HG03378 (cell line): ENCODE measurements at regions not wholly inside any gene's neighbourhood (a gene's known extent, or its start where the extent isn't known, plus 50 kb on each side); places are given as distances from the start of the nearest gene placed in this dataset.

ENCODE experiments used
- ATAC-seq: cut with Tn5 transposase; IDR thresholded peaks from one replicate; pipeline ENCODE4 v1.9.1; 2021; ENCODE audit warnings: mild to moderate bottlenecking, moderate library complexity; ENCODE audit not compliant: unreplicated experiment

DNA sequence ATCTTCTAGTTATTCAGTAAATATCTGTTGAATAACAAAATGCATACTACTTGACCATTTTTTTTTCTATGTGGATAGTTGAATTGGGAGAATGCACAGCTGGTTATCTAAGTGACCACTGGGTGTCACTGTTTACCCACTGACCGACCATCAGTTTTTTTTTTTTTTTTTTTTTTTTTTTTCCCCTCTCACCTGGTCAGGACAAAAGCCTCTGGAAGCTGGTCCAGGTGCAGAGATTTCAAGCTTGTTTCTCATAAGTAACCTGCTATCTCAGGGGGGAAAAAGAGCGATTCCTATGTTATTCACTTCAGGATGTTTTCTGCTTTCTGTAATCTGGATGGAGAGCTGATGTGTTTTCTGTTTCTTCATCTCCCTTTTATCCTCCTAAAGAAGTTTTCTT lies 256.0 kb downstream of the DCDC2C start:
- no peak for ATAC-seq

DNA sequence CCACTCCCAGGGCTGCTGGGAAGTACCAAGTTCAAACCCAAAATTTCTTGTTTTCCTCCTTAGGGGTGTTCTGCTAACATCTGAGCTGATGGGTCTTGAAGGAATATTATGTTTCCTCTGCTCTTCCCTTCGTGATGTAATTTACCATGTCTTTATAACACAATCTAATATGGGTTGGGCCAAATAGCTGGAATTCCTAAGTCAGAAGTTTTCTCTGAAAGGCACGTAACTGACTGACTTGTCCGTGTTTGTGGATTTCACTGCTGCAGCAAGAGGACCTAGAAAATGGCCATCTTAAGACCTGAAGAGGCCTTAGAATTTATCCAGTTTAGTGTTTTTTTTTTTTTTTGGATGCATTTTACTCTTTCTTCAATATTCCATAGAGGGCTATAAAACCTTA lies 256.7 kb downstream of the DCDC2C start:
- ATAC-seq: no peak

DNA sequence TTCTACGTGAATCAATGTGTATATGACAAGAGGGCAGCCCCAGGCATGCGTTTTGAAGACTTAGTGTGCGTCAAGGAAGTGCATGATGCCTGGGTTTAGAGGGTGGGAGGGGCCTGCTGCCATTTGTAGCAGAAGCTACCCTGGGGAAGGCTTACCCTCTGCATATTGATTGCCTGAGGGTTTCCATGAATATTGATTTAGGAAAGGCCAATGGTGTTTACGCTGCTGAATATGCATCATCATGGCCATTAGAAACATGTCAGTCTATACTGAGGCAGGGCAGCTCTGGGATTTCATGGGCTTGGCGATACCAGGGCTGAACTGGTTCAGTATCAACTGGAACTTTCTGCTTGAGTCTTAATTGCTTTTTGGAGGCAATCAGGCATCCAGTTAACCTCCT lies 259.3 kb downstream of the DCDC2C start:
- ATAC-seq: no peak

DNA sequence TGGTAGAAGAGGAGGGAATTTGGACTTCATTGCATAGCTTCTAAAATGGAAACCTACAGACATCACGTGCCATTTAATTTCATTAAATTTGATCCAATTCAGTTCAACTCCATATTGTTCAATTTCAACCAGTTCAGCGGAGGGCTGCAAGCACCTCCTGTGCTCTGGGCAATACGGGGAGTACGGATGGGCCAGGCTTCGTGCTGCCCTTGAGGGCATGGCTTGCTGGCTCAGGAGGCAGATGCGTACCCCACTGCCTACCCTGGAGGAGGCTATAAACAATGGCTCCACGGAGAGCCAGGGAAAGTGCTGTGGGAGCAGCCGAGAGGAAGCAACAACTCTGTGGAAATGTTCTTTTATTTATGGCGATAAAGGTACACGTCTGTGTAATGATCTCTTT lies 261.8 kb downstream of the DCDC2C start:
- no peak for ATAC-seq

DNA sequence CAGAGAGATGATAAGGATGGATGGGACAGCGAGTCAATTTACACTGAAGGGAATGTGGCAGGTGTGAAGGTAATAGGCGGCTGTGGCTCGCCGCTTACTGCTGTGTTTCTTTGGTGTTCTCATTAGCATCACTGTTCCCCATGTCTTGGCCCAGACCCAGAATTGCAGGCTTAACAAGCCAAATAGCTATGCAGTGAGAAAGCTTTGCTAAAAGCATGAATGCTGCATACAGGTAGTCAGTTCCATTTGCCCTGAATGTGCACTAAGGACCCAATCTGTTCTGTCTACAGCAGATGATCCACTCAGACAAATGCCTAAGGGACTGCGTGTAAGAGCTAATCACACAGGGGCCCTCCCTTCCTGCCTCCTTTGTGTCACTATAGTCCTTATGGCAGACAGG lies 262.6 kb downstream of the DCDC2C start:
- no peak for ATAC-seq

DNA sequence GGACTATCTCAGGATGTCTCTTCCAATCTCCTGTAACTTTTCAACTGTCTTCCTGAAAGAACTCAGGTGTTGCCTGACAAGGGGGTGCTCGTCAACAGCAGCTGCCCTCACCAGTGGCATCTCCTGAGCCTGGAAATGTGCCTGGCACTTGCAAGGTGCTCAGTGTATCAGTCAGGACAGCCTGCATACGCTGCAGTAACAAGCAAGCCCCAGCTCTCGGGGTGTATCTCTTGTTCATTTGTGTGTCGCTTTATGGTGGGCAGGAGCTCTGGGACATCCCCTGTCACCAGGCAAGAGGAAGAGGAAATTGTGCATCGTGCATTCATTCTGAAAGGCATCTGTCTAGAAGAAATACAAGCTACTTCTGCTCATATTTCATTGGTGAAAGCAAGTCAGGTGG lies 263.1 kb downstream of the DCDC2C start:
- no peak for ATAC-seq

DNA sequence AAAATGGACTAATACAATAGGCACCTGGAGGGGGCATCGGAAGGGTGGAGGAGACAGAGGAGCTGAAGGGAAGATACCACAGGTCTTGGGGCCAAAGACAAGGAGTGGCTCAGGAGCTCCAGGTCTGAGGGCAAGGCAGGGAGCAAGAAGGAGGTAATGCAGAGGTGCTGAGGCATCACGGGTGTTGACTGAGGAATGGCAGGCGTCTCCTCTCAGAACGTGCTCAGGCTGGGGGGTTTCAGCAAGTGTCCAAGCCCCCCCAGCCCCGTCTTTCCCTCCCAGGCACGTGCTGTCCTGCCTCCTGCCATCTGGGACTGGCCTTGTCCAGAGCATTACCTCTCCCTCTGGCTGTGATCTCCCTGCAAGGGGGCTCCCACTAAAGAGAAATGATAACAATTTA lies 265.4 kb downstream of the DCDC2C start:
- no peak for ATAC-seq

DNA sequence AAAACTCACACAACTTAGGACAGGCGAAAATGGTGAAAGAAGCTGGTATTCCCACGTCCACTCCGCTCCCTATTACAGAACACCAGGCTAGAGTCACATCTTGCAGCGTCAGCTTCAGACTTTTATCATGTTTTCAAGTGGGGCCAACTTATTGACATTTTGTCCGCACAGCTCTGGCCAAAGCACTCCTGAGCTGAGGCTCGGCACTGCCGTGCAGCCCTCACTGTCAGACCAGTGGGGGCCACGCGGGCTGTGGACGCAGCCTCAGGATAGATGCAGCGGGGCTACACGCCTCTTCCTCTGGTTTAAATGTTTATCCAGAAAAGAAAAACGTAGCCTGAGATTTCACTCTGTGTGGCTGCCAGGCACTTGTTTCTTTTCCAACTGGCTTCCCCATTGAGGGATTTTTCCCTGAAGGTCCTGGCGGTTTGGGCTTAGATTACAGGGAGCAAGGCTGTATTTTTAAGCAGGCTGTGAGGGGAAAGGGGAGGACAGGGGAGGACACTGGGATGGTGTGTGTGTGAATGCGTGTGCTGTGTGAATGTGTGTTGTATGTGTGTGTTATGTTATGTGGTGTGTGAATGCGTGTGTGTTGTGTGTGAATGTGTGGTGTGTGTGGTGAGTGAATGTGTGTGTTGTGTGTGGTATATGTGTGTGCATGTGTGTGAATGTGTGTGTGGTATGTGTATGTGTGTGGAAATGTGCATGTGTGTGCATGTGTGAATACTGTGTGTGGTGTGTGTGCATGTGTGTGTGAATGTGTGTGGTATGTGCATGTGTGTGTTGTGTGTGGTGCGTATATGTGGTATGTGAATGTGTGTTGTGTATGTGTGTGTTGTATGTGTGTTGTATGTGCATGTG lies 267.6 kb downstream of the DCDC2C start:
- ATAC-seq: no peak

DNA sequence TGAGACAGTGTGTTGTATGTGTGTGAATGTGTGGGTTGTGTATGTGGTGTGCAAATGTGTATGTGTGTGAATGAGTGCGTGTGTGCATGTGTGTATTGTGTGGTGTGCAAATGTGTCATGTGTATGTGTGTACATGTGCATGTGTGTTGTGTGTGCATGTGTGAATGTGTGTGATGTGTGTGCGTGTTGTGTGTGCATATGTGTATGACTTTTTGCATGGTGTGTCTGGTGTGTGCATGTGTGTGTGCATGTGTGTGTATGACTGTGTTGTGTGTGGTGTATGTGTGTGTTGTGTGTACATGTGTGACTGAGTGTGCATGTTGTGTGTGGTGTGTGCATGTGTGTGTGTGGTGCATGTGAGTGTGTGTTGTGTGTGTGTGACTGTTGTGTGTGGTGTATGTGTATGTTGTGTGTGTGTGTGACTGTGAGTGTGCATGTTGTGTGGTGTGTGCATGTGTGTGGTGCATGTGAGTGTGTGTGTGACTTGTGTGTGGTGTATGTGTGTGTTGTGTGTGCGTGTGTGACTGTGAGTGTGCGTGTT lies 268.3 kb downstream of the DCDC2C start:
- ATAC-seq: no peak

DNA sequence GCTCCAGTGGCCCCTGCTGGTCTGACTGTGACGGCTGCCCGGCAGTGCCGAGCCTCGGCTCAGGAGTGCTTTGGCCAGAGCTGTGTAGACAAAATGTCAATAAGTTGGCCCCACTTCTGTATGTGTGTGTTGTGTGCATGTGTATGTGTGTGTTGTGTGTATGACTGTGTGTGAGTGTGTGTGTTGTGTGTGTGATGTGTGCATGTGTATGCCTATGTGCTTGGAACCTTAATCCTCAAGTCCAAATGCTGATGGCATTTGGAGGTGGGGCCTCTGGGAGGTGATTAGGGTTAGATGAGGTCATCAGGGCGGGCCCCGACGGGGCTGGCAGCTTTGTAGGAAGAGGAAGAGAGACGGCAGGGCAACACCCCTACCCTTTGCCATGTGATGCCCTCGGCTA lies 269.0 kb downstream of the DCDC2C start:
- no peak for ATAC-seq

DNA sequence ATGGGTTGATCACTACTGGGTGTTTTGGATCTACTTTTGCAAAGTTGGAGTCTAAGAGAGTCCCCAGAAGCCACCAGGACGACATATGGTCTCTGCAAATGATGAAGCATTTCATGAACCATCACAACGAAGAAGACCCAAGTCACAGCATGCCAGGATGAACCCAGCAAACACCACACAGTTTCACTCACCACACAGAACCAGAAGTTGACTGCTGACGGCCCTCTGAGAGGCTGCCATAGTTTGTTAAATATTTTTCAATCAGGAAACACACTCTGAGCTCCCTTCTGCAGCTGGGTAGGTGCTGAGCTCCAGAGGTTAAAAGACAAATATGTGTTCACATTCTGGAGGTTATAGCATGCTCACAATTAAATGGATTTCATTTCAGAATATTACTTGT lies 271.4 kb downstream of the DCDC2C start:
- ATAC-seq: no peak

DNA sequence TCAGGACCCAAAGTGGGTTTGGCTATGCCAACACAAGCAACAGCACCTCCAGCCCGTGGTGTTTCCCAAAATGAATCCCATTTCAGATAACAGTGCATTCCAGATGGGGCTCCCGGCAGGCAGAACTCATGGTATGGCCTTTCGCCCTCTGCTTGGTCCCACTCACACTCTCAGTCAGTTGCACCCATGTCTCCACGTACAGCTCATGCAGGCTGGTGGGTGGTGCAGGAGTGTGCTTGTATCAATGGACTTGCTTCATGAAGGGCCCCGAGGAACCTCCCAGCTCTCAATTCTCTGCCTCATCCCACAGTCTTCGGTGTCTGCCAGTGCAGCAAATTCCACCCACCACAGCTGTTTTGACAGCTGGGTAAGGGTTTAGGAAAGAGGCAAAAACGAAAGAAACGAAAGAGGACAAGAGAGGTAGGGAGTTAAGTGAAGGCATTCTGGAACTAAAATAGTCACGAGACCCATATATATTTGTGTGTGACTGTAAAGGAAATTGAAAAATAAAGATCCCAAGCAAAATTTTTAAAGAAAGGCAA lies 278.1 kb downstream of the DCDC2C start:
- ATAC-seq: no peak

DNA sequence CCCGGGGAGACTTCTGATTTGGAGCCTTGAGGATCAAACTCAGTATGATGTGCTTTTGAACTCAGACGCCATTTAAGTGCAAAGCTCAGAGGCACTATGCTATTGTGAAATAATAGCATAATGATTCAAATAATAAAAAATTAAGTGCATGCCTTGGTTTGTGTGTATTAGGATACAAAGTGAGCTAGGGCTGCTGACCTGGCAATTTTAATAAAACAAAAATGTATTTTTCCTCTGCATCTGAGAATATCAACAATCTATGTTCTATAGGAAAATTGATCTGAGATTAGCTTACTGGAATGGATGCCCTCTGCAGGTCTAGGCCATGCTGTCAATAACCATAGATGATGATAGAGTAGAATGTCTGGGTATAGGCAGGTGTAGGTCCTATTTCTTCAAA lies 278.8 kb downstream of the DCDC2C start:
- no peak for ATAC-seq

DNA sequence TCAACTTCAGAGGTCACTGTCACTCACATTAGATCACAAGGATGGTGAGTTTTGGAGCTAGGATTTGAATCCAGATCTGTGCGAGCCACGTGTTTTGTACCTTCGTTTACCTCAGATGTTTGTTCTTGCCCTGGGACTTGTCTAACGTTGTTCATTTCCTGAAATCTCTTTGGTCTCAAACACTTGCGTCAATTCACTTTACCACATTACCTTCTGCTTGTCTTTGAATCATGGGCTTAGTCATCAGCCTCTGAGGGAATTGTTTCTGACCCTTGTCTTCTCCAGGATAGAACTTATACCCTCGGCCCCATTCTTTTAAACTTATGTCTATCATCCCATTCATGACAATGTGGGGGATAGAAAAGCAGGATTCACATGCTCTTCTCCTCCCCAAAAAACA lies 282.7 kb downstream of the DCDC2C start:
- ATAC-seq: no peak

DNA sequence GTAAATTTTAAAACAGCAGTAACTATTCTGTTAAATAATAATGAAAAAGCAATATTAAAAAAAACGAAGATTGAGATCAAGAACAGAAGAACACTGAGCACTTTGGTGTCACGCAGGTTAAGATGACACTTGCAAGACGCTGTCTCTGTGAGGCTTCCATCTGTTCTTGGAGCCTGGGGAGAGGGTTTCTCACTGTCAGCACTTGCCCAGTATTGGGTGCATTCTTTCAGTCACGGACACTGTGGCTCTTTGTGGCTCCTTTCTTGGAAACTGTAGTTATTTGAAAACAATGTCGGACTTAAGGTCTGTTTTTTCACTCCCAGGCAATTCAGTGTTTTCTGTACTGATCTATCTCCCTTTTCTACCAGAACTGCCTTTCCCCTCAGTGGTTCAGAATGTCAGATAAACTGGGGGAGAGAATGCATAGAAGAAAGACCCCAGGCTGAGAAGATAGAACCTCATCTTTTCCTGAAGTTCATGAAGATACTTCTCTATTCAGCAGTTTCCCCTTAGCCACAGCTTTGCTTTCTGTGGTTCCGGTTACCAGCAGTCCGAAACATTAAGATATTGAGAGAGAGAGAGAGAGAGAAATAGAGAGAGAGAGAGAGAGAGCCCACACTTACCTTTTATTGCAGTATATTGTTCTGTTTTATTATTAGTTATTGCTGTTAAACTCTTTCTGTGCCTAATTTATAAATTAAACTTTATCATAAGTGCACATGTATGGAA lies 283.3 kb downstream of the DCDC2C start:
- no peak for ATAC-seq

DNA sequence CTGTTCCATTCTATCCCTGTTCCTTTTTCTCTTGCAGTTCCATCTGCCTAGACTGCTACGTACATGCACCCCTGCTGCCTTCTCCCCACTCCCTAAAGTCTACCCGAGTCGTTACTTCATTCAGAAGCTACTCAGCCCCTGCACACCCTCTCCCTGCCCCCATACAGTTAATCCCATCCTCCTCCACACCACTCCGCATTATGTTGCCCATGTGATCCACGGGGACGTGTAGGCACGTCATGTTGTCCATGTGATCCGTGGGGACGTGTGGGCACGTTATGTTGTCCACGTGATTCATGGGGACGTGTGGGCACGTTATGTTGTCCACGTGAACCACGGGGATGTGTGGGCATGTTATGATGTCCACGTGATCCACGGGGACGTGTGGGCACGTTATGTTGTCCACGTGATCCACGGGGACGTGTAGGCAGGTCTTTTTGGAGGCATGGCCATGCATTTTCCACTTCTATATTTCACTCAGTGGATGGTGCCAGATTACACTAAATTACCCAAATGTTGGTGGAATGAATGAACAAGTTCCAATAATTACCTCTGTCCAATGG lies 299.5 kb downstream of the DCDC2C start:
- ATAC-seq: no peak

DNA sequence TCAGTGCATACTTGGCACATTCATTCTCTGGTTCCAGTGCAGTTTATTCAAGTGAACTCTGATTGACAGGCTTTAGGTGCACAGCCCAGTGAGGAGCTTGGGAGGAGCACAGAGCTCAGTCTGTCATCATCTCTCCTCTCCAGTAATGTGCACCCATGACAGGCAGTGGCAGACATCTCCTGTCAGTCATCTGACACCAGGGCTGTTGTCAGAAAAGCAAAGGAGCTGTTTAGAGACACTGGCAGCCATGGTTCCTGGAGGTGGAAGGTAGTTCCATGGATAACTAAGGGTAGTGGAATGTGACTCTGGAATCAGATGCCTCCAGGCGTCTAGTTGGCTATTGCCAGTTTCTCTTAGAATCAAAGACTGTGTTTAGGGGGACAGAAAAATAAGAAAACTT lies 308.8 kb downstream of the DCDC2C start:
- ATAC-seq: no peak

DNA sequence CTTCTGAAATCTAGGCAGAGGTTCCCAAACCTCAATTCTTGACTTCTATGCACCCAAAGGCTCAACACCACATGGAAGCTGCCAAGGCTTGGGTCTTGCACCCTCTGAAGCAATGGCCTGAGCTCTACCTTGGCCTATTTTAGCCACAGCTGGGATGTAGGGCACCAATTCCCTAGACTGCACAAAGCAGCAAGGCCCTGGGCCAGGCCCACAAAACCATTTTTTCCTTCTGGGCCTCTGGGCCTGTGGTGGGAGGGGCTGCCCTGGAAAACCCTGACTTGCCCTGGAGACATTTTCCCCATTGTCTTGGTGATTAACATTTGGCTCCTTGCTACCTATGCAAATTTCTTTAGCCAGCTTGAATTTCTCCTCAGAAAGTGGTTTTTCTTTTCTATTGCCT lies 315.2 kb downstream of the DCDC2C start:
- no peak for ATAC-seq

DNA sequence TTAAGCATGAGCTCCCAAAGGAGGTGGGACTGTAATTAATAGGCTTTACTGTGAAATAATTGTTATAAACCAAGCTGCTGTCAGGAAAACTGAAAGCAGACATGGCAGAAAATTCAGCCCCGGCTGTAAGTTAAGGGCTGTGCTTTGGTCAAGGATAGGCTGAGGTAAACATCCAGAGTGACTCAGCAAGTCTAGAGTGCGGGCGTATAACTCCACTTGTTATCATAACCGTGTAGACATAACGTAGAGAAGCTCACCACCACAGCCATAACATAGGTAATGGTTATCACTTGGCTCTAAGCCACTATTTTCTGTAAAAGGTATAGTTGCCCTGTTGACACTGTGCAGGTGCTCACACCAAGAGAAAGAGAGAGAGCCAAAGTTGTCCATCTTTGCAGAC lies 316.8 kb downstream of the DCDC2C start:
- no peak for ATAC-seq

DNA sequence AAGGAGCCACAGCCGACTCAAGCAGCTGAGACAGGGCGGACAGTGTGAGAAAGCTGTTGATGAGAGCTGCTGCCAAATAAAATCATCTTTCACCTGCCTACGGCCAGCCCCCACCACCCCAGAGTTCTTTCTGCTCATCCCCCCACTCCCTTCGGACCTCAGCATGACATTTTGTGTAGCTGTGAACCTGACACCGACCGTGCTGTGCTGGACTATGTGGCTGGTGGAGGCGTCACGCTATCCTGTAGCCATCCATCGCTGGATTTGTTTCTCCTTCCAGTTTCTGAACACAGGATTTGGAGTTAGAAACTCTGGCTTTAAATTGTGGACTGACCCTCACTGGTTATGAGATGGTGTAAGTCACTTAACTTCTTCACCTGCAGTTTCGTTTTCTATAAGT lies 317.3 kb downstream of the DCDC2C start:
- ATAC-seq: no peak

DNA sequence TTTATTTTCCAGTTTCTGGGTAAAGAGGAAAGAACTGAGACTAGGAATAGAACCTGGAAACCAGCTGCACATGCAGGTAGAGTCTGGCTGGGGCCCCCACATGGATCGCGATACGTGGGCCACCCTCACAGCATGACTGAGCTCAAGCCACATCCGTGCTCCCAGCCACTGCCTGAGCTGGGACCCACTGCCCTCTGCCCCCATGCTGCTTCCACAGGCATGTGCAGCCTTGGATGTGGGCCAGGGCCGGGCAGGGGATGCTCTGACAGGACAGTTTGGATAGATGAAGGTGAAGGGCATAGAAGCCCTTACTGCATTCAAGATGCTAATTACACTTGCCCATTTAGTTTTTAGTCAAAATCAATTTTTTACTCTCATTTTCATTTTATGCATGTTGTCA lies 321.2 kb downstream of the DCDC2C start:
- ATAC-seq: no peak

DNA sequence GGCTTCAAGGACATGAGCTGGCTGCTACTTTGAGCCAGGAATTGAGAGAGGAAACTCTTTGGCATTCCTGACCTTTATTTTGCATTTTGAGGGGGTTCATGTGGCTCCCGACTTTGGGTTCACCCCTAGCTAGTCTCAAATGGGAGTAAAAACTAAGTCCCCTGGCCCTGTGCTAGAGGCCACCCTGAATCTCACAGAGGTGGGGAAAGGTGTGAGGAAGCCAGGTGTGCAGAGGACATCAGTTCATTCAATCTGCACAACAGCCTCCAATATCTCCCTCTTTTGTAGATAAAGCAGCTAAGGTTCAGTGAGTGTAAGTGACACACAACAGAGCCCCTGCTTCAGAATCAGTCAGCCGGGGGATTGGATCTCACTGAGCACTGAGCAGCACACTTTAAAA lies 325.7 kb downstream of the DCDC2C start:
- ATAC-seq: no peak
